Neural crest cell (in vitro differentiated cells): ENCODE measurements at regions not wholly inside any gene's neighbourhood (a gene's known extent, or its start where the extent isn't known, plus 50 kb on each side); places are given as distances from the start of the nearest gene placed in this dataset.

Source experiments
- DNase-seq: peaks from one replicate; pipeline ENCODE4 v3.0.0; 2021; ENCODE audit warnings: low read depth, mixed read lengths, low spot score
- H3K27ac Mint-ChIP-seq: one replicate; pipeline ENCODE4 v1.8.0; 2021; ENCODE audit warnings: mild to moderate bottlenecking, mixed read lengths; ENCODE audit not compliant: unreplicated experiment
- H3K27me3 Mint-ChIP-seq: 2 replicates; pipeline ENCODE4 v1.8.0; 2021; ENCODE audit warnings: low read depth, mild to moderate bottlenecking, mixed read lengths
- H3K36me3 Mint-ChIP-seq: 2 replicates; pipeline ENCODE4 v1.8.0; 2021; ENCODE audit warnings: low read depth, mild to moderate bottlenecking, mixed read lengths
- H3K4me1 Mint-ChIP-seq: 2 replicates; pipeline ENCODE4 v1.8.0; 2021; ENCODE audit warnings: mixed read lengths
- H3K4me3 Mint-ChIP-seq: one replicate; pipeline ENCODE4 v1.8.0; 2021; ENCODE audit warnings: mild to moderate bottlenecking, mixed read lengths
- H3K9me3 Mint-ChIP-seq: 2 replicates; pipeline ENCODE4 v1.8.0; 2021; ENCODE audit warnings: mixed read lengths
- TF ChIP-seq, protein P1 (sequence below): fragments of 200-600 bp; sonication (generic); conservative IDR thresholded peaks from 2 replicates; pipeline ENCODE4 v1.5.0; 2021; ENCODE audit warnings: antibody characterized with exemption, mild to moderate bottlenecking

DNA sequence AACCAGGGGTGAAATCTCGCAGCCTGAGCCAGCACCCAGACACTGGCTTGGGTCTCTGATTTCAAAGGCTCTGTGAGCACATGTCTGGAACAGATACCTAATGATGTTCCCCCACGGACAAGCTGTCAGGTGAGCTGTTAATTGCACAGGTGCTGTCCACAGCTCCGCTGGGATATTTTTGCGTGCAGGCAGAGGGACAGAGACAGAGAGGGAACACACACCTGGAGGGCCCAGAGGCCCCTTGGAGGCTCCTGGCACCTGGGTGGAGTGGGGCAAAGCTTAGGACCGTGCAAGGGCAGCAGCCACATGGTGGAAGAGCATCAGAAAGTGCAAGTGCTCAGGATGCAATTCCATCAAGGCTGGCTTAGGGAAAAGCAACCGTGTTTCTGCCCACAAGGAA is 57.3 kb downstream of the ARL6IP4 start:
- H3K27ac Mint-ChIP-seq, result no peak overlapping the region
- DNase-seq, result no peak
- TF ChIP-seq, protein P1, sequence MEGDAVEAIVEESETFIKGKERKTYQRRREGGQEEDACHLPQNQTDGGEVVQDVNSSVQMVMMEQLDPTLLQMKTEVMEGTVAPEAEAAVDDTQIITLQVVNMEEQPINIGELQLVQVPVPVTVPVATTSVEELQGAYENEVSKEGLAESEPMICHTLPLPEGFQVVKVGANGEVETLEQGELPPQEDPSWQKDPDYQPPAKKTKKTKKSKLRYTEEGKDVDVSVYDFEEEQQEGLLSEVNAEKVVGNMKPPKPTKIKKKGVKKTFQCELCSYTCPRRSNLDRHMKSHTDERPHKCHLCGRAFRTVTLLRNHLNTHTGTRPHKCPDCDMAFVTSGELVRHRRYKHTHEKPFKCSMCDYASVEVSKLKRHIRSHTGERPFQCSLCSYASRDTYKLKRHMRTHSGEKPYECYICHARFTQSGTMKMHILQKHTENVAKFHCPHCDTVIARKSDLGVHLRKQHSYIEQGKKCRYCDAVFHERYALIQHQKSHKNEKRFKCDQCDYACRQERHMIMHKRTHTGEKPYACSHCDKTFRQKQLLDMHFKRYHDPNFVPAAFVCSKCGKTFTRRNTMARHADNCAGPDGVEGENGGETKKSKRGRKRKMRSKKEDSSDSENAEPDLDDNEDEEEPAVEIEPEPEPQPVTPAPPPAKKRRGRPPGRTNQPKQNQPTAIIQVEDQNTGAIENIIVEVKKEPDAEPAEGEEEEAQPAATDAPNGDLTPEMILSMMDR, result no peak

DNA sequence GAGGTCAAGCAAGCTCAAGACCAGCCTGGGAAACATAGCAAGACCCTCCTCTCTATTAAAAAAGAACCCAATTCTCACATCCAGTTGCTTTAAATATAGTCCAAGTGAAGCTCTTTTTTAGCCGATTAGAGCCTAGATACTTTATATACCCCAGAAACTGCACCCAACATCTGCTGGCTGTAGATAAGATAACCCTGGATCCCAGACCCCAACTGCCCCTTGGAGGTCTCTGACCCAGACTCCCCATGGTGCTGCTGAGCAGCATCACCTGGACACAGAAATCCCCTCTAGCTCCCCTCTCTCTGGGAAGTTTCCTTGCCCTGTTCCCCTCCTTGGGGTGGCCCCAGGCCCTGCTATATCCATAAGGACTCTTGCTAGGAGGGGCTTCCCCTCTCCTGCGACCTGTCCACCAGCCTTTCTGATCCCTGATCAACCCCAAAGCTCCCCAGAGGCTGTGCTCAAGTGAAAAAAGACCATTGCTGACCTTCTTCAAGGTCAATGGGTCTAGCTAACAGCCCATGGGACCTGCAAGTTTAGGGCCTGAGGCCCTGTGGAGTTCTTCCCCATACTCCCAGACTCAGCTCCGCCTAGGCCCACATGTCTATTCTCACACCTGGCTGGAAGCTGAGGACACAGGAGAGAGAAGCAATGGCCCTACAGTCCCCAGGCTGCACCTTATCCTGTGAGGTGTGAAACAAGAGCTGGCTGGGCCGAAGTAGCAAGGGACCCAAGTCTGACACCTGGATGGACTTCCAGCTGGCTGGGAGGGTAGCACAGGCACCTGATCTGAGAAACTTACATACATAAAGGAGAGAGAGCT is 56.2 kb downstream of the ARL6IP4 start:
- H3K9me3 Mint-ChIP-seq, result no peaks in the 10 kb centered on the region
- no peak for DNase-seq
- H3K4me3 Mint-ChIP-seq, result no peak overlapping the region
- no peaks in the 10 kb centered on the region for H3K27me3 Mint-ChIP-seq
- TF ChIP-seq, protein P1, result no peak
- no peak overlapping the region for H3K27ac Mint-ChIP-seq
- H3K4me1 Mint-ChIP-seq, result no peaks in the 10 kb centered on the region
- H3K36me3 Mint-ChIP-seq, result no peaks in the 10 kb centered on the region

More for the DNA sequence above, 57.3 kb downstream of the ARL6IP4 start:
- no peaks in the 10 kb centered on the region for H3K27me3 Mint-ChIP-seq
- H3K9me3 Mint-ChIP-seq, result no peaks in the 10 kb centered on the region
- no peaks in the 10 kb centered on the region for H3K4me1 Mint-ChIP-seq
- H3K36me3 Mint-ChIP-seq, result no peaks in the 10 kb centered on the region
- H3K4me3 Mint-ChIP-seq, result no peak overlapping the region

DNA sequence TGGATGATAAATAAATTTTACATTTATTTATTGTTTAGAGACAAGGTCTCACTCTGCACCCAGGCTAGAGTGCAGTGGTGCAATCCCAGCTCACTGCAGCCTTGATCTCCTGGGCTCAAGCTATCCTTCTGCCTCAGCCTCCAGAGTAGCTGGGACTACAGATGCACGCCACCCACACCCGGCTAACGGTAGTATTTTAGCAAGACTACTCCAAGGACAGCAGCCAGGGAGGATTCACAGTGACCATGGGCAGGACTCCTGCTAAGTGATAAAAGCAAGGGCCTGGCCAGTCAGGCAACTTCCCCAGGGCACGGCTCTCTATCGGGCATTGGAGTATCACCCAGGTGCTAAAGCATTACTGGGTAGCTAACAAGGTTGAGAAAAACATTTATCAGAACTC is 55.4 kb downstream of the ARL6IP4 start:
- DNase-seq, result no peak
- H3K4me1 Mint-ChIP-seq, result no peaks in the 10 kb centered on the region
- no peaks in the 10 kb centered on the region for H3K36me3 Mint-ChIP-seq
- H3K4me3 Mint-ChIP-seq, result no peak overlapping the region
- no peaks in the 10 kb centered on the region for H3K27me3 Mint-ChIP-seq
- TF ChIP-seq, protein P1, result no peak
- H3K9me3 Mint-ChIP-seq, result no peaks in the 10 kb centered on the region
- no peak overlapping the region for H3K27ac Mint-ChIP-seq

DNA sequence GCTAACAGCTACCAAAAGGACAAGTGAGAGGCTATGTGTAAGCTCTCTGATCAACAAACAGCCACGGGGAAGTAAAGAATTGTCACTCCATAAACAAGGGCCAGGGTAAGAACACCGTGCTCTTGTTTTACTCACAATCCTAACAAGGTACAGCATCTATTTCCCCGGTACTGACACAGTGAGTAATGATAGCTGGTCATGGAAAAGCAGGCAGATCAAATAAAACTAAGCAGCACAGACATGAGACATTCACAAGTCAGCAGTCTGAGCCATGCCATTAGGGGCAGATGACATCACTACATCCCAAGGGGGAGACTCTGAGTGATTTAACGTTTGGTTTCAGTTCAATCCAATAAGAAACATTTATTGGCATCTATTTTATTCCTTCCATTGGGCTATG is 54.4 kb downstream of the ARL6IP4 start:
- no peak for DNase-seq
- Mint-ChIP-seq H3K9me3 (no peaks in the 10 kb centered on the region), H3K4me1 (no peaks in the 10 kb centered on the region), H3K27ac (no peak overlapping the region), H3K27me3 (no peaks in the 10 kb centered on the region), H3K4me3 (no peak overlapping the region), H3K36me3 (no peaks in the 10 kb centered on the region)
- TF ChIP-seq, protein P1, result no peak

DNA sequence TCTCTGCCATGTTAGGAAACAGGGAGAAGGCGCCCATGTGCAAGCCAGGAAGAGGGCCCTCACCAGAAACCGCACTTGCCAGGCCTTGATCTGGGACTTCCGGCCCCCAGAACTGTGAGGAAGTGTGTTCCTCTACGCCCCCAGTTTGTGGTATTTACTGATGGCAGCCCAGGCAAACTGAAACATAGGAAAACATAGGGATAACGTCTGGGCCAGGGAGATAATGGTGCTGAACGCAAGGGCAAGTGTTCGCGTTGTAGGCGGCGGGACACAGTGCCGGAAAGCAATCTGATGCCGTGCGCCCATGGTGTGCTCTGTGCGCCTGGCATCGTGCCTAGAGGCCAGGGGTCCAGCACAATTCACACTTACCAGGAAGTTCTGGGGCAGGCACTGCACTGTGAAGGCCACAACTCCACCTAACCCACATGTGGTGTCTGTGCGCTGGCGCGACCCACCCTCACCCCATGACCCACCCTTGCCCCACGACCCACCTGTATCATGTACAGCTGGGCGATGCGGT is 53.6 kb downstream of the ARL6IP4 start:
- Mint-ChIP-seq H3K27ac (no peak overlapping the region), H3K27me3 (no peaks in the 10 kb centered on the region), H3K9me3 (no peaks in the 10 kb centered on the region), H3K4me3 (no peak overlapping the region), H3K4me1 (no peaks in the 10 kb centered on the region), H3K36me3 (no peaks in the 10 kb centered on the region)
- DNase-seq, result no peak
- TF ChIP-seq, protein P1, result no peak
